ENCODE measurements at regions not wholly inside any gene's neighbourhood (a gene's known extent, or its start where the extent isn't known, plus 50 kb on each side); places are given as distances from the start of the nearest gene placed in this dataset.

DNA sequence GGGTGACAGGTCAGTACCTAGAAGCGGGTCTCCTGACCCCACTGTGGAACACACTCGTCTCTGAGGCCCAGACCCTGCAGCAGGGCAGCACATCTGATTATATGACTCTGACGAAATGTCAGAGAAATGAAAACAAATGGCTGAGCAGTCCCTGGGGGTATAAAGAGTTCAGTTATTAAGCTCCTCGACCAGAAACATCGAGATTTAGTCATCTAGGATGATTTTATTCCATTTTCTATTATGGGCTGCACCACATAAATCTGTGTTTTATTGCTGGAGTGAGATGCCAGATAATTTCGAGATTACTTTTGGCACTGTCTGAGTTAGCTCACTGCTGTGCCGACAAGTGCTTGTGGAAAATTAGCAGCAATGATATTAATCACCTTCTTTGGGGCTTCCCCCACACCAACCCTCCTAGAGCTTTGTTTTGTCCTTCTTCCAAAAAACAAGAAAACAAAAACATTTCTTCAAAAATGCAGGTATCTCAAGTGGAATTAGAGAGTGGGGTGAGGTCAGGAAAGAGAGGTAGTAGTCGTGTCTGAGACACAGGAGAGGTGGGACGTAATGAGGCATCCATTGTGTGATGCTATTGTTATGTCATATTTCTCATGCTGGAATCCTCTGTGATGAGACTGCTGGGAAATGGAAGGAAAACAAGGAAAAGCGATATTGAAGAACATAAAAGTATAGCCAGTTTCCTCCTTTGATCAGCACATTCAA is 495.5 kb downstream of the DMAC1 start:
- in situ Hi-C loops (cut with HindIII; ENCODE audit: low pct_unique_long_range_greater_than_20kb, low sequenced_read_pairs): no loop called here
- no peak for DNase-seq (ENCODE audit: low read depth)

- in situ Hi-C loops (cut with HindIII; ENCODE audit: low pct_unique_long_range_greater_than_20kb, low sequenced_read_pairs): no loop called here
- DNase-seq (ENCODE audit: low read depth): no peak
Observed at GRCh38 chr9:7300484-7300883, 499.1 kb downstream of the DMAC1 start.

GRCh38 chr9:7298123-7298522 is 501.5 kb downstream of the DMAC1 start:
- in situ Hi-C loops (cut with HindIII; ENCODE audit: low pct_unique_long_range_greater_than_20kb, low sequenced_read_pairs): no loop called here

DNA sequence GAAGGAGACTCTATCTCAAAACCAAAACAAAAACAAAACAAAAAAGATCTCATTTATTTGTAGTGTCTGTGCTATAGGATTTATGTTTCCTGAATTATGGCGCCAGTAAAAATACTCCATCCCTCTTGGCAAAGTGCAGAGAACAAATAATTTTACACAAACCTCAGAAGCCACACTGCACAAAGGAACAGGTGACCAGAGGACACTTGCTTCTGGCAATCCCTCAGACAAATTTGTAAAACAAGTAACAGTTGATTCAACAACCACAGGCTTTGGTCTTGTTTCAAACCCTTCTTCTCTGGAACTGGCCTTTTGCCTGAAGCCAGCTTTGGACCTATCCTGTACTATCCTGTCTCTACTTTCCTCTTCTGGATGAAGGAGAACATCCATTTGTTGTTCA is 502.1 kb downstream of the DMAC1 start:
- DNase-seq (ENCODE audit: low read depth): no peak
- in situ Hi-C loops (cut with HindIII; ENCODE audit: low pct_unique_long_range_greater_than_20kb, low sequenced_read_pairs): no loop called here

More at GRCh38 chr9:7298123-7298522, 501.5 kb downstream of the DMAC1 start:
- DNase-seq (ENCODE audit: low read depth): no peak

DNA sequence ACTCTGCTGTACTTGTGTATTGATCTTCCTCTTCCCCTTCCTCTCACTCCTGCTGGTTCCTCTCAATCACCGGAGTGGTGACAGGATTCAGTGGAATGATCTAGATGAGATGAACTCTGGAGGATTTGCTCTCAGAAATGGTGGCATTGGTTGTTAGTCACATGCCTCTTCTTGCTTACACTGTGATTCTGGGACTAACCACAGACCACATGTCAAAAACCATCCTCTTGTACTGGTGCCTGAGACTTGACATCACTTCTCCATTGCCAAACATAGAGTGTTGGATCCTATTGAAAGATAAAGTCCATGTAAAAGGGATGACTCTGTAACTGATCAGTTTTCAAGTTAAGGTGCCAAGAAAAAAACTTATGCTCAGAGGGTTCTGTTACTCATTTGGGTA is 506.5 kb downstream of the DMAC1 start:
- in situ Hi-C loops (cut with HindIII; ENCODE audit: low pct_unique_long_range_greater_than_20kb, low sequenced_read_pairs): no loop called here
- DNase-seq (ENCODE audit: low read depth): no peak

DNA sequence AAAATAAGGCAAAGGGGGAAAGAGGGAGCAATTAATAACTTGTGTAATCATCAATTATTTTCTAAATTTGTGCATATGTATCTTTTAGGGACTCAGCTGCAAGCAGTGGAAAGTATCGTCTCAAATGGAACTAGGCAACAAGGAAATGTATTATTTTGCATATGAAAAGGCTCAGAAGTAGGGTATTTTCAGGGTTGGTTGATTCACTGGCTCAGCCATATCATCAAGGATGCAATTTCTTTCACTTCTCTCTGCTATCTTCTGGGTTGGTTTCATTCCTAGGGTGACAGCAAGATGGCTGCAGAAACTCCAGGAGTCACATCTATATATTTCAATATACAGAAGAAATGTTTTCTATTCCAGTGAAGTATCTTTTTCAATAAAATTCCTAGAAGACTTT is 509.8 kb downstream of the DMAC1 start:
- no peak for DNase-seq (ENCODE audit: low read depth)
- in situ Hi-C loops (cut with HindIII; ENCODE audit: low pct_unique_long_range_greater_than_20kb, low sequenced_read_pairs): no loop called here

GRCh38 chr9:7287986-7288385 is 511.6 kb downstream of the DMAC1 start:
- in situ Hi-C loops (cut with HindIII; ENCODE audit: low pct_unique_long_range_greater_than_20kb, low sequenced_read_pairs): no loop called here
- DNase-seq (ENCODE audit: low read depth): no peak

GRCh38 chr9:7287065-7287464 is 512.5 kb downstream of the DMAC1 start:
- in situ Hi-C loops (cut with HindIII; ENCODE audit: low pct_unique_long_range_greater_than_20kb, low sequenced_read_pairs): no loop called here

GRCh38 chr9:7286101-7286500 is 513.5 kb downstream of the DMAC1 start:
- in situ Hi-C loops (cut with HindIII; ENCODE audit: low pct_unique_long_range_greater_than_20kb, low sequenced_read_pairs): no loop called here
- DNase-seq (ENCODE audit: low read depth): no peak

More at GRCh38 chr9:7287065-7287464, 512.5 kb downstream of the DMAC1 start:
- DNase-seq (ENCODE audit: low read depth): no peak

- in situ Hi-C loops (cut with HindIII; ENCODE audit: low pct_unique_long_range_greater_than_20kb, low sequenced_read_pairs): no loop called here
- no peak for DNase-seq (ENCODE audit: low read depth)
Observed at GRCh38 chr9:7285199-7285598, 514.4 kb downstream of the DMAC1 start.

DNA sequence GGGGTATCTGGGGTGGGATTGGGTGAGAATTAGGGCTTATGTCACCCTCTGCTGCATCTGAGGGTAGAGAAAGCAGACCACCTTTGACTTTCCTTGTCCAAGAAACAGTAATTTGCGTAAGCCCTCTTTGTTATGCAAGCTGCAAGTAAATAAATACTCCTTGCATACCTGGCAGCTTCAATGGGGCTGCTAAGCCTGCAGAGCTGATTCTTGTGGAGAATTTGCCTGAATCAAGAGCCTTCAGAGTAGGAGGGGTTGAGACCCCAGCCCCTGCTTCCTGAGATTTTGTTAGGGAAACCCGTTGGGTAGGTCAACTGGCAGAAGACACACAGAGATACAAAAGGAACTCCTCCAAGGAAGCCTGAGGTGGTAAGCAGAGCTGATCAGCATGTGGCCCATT is 515.1 kb downstream of the DMAC1 start:
- DNase-seq (ENCODE audit: low read depth): no peak
- in situ Hi-C loops (cut with HindIII; ENCODE audit: low pct_unique_long_range_greater_than_20kb, low sequenced_read_pairs): no loop called here

DNA sequence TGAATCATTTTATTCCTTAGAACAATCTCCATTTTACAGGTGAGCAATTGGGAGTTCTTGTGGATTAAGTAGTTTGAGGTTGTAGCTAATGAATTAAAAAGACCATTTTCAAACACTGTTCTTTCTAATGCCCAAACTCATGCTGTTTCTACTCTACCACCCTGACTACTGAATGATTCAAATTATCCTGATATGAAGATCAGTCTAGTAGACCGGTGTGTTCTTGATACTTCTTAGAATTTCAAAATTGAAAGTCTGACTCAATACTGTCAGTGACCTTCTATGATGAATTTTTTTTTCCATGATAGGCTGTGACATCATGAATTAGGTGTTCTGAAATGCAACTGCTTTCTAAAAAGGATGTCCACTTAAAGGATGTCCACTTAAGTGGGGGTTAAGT is 515.5 kb downstream of the DMAC1 start:
- in situ Hi-C loops (cut with HindIII; ENCODE audit: low pct_unique_long_range_greater_than_20kb, low sequenced_read_pairs): no loop called here

DNA sequence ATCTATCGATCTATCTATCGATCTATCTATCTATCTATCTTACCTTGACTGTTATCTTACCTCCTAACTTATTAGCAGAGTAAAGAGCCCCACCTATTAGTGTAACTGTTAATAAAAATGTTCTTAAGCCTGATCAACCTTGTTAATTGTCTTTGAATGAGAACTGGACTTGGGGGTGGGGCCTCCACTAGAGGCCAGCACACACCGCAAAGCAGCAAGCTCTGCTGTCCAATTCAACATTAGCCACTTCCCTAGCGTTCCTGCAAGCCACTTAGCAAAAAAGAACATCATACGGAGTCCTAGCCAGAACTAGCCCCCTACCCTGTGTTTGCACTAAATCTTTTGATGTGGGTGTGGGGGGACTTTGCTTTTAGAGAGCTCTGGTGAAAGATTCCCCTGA is 515.8 kb downstream of the KDM4C start:
- in situ Hi-C loops (cut with HindIII; ENCODE audit: low pct_unique_long_range_greater_than_20kb, low sequenced_read_pairs): no loop called here
- DNase-seq (ENCODE audit: low read depth): no peak

More for the DNA sequence above, 515.5 kb downstream of the DMAC1 start:
- no peak for DNase-seq (ENCODE audit: low read depth)

GRCh38 chr9:7266911-7267595 is 509.3 kb downstream of the KDM4C start:
- DNase-seq (ENCODE audit: low read depth): no peak
- in situ Hi-C loops (cut with HindIII; ENCODE audit: low pct_unique_long_range_greater_than_20kb, low sequenced_read_pairs): no loop called here

GRCh38 chr9:7265181-7265580 is 507.4 kb downstream of the KDM4C start:
- DNase-seq (ENCODE audit: low read depth): no peak
- in situ Hi-C loops (cut with HindIII; ENCODE audit: low pct_unique_long_range_greater_than_20kb, low sequenced_read_pairs): no loop called here

GRCh38 chr9:7259544-7260241 is 501.9 kb downstream of the KDM4C start:
- in situ Hi-C loops (cut with HindIII; ENCODE audit: low pct_unique_long_range_greater_than_20kb, low sequenced_read_pairs): no loop called here
- no peak for DNase-seq (ENCODE audit: low read depth)

- in situ Hi-C loops (cut with HindIII; ENCODE audit: low pct_unique_long_range_greater_than_20kb, low sequenced_read_pairs): no loop called here
- no peak for DNase-seq (ENCODE audit: low read depth)
Observed at GRCh38 chr9:7258688-7259396, 501.1 kb downstream of the KDM4C start.

- in situ Hi-C loops (cut with HindIII; ENCODE audit: low pct_unique_long_range_greater_than_20kb, low sequenced_read_pairs): no loop called here
- DNase-seq (ENCODE audit: low read depth): no peak
Observed at GRCh38 chr9:7246917-7247522, 489.2 kb downstream of the KDM4C start.

All from Caki2 (cell line).